ENCODE measurements at regions not wholly inside any gene's neighbourhood (a gene's known extent, or its start where the extent isn't known, plus 50 kb on each side); places are given as distances from the start of the nearest gene placed in this dataset.
"Not testable (repeated sequence)": the region's sequence is repeated elsewhere in the genome, so short reads cannot be mapped to it uniquely, and the experiment has no call there.

DNA sequence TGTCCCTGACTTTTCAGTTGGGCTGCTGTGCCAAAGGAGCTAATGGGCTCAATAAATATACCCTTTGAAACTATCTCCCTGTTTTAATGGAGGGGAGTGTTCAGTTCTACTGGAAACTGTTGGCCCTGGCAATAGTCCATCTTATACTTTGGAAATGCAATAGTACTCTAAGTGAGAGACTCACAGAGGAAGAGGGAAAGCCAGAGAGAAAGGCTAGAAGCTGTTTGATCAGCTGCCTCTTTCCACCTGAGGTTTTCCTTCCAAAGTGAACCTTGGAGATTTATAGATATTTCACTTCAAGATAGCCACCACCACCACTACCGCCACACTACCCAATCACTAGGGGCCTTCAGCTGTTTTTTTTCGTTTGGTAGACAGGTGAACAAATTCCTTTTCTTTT lies 93.6 kb upstream of the CCDC91 start:
- no peaks in the 10 kb centered on the region for H3K27me3 ChIP-seq (ENCODE audit: control insufficient read depth in 1 of 2, insufficient read depth in 2 of 2, low read length in 1 of 2)
- H3K4me3 ChIP-seq (ENCODE audit: low read length in 2 of 2): no peak overlapping the region
- no peaks in the 10 kb centered on the region for H3K36me3 ChIP-seq (ENCODE audit: control insufficient read depth in 1 of 2, insufficient read depth in 2 of 2, low read length in 1 of 2)
- DNase-seq: no peak
- no peak for ATAC-seq (ENCODE audit: low FRiP score)
- H3K4me1 ChIP-seq (ENCODE audit: control insufficient read depth in 1 of 2, insufficient read depth in 2 of 2, low read length in 2 of 2): no peaks in the 10 kb centered on the region
- H3K9me3 ChIP-seq (ENCODE audit: control insufficient read depth, low read length): no peaks in the 10 kb centered on the region
- WGBS, 2 donors: 94 to 96% methylated on average over 2 of the region's 2 CpGs
- H3K27ac ChIP-seq (ENCODE audit: low read depth in 1 of 2, low read length in 2 of 2): no peak overlapping the region
- intact Hi-C loops (cut with DNase I): no loop called here

DNA sequence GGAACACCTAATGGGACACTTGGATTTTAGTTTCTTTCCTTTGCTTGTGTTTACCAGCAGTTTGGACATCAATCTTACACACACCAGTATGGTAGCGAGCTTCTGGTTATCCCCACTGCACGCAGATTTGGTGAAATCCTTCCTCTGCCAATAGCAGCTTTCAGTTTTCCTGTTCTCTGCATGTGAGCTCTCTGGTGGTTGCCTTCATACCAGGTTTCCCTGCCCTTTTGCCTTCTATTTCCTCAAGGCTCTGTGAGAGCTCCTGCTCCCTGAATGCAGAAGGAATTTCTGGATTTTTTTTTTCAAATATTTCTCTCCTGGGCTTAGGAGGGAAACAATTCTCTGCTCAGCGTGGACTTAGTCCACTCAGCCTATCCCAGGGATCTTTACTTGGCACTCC lies 93.0 kb upstream of the CCDC91 start:
- 62 to 73% methylated on average over 3 of the region's 3 CpGs for WGBS, 2 donors
- Histone ChIP-seq H3K36me3 (ENCODE audit: control insufficient read depth in 1 of 2, insufficient read depth in 2 of 2, low read length in 1 of 2) (no peaks in the 10 kb centered on the region), H3K27me3 (ENCODE audit: control insufficient read depth in 1 of 2, insufficient read depth in 2 of 2, low read length in 1 of 2) (no peaks in the 10 kb centered on the region), H3K4me3 (ENCODE audit: low read length in 2 of 2) (no peak overlapping the region), H3K27ac (ENCODE audit: low read depth in 1 of 2, low read length in 2 of 2) (no peak overlapping the region), H3K4me1 (ENCODE audit: control insufficient read depth in 1 of 2, insufficient read depth in 2 of 2, low read length in 2 of 2) (no peaks in the 10 kb centered on the region), H3K9me3 (ENCODE audit: control insufficient read depth, low read length) (no peaks in the 10 kb centered on the region)
- ATAC-seq (ENCODE audit: low FRiP score): peak; percentile 13
- DNase-seq: no peak
- intact Hi-C loops (cut with DNase I): no loop called here

DNA sequence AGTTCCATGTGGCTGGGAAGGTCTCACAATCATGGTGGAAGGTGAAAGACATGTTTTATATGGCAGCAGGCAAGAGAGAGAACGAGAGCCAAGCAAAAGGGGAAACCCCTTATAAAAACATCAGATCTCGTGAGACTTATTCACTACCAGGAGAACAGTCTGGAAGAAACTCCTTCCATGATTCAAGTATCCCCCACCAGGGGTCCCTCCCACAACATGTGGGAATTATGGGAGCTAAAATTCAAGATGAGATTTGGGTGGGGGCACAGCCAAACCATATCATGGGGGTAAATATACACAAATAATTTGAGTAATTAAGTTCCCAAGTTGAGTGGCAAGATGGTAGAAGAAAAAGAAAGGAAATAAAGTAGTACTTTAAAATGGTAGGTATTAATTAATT lies 91.0 kb upstream of the CCDC91 start:
- H3K27ac ChIP-seq (ENCODE audit: low read depth in 1 of 2, low read length in 2 of 2); H3K4me1 ChIP-seq (ENCODE audit: control insufficient read depth in 1 of 2, insufficient read depth in 2 of 2, low read length in 2 of 2); ATAC-seq (ENCODE audit: low FRiP score); intact Hi-C loops (cut with DNase I); H3K27me3 ChIP-seq (ENCODE audit: control insufficient read depth in 1 of 2, insufficient read depth in 2 of 2, low read length in 1 of 2); H3K9me3 ChIP-seq (ENCODE audit: control insufficient read depth, low read length); H3K4me3 ChIP-seq (ENCODE audit: low read length in 2 of 2); DNase-seq; H3K36me3 ChIP-seq (ENCODE audit: control insufficient read depth in 1 of 2, insufficient read depth in 2 of 2, low read length in 1 of 2): not testable (repeated sequence)
- 64 to 74% methylated on average over 2 of the region's 2 CpGs for WGBS, 2 donors

DNA sequence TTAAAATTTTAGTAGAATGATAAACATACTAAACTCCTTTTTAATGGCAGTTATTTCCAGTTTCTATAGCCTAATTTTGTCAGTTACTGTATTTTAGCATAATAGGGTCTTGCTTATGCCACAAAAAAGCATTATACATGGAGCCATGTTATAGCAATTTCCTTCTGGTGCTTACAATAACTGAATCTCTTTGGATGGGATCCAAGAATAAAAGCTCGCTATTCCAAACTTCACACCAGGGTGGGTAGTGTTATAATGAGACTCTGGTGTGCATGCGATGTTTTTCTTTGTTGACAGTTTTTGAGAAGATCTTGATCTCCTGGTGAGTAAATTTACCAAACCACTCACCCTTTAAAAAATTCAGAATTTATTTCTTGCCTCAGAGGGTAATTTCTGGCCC lies 90.4 kb upstream of the CCDC91 start:
- 64 to 78% methylated on average over 2 of the region's 2 CpGs for WGBS, 2 donors
- DNase-seq (no peak), ATAC-seq (ENCODE audit: low FRiP score) (no peak)
- no peaks in the 10 kb centered on the region for H3K36me3 ChIP-seq (ENCODE audit: control insufficient read depth in 1 of 2, insufficient read depth in 2 of 2, low read length in 1 of 2)
- intact Hi-C loops (cut with DNase I): no loop called here
- no peak overlapping the region for H3K27ac ChIP-seq (ENCODE audit: low read depth in 1 of 2, low read length in 2 of 2)
- H3K27me3 ChIP-seq (ENCODE audit: control insufficient read depth in 1 of 2, insufficient read depth in 2 of 2, low read length in 1 of 2): no peaks in the 10 kb centered on the region
- no peak overlapping the region for H3K4me3 ChIP-seq (ENCODE audit: low read length in 2 of 2)
- H3K9me3 ChIP-seq (ENCODE audit: control insufficient read depth, low read length): no peaks in the 10 kb centered on the region
- no peaks in the 10 kb centered on the region for H3K4me1 ChIP-seq (ENCODE audit: control insufficient read depth in 1 of 2, insufficient read depth in 2 of 2, low read length in 2 of 2)

DNA sequence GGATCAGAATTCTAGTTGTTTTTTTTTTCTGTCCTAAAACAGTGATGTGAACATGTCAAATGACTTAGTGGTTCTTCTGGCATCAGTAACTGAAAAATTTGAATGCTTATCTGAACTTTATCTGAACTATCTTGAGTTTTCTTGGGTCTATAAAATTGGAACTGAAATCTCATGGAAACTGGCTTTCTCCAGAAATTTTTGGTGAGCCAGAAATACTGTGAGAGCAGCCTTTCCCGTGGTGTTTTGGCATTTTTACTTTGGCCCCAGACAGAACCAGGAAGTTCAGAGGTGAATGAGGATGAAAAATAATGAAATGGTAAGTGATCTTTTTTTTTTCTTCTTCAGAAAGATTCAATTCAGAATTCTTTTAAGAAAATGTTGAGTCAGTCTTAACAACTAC lies 89.5 kb upstream of the CCDC91 start:
- H3K4me3 ChIP-seq (ENCODE audit: low read length in 2 of 2): no peak overlapping the region
- intact Hi-C loops (cut with DNase I): no loop called here
- no peak for DNase-seq
- H3K9me3 ChIP-seq (ENCODE audit: control insufficient read depth, low read length): no peaks in the 10 kb centered on the region
- no peak for ATAC-seq (ENCODE audit: low FRiP score)
- WGBS, 2 donors: 3 to 4% methylated on average over 1 of the region's 1 CpG
- no peaks in the 10 kb centered on the region for H3K4me1 ChIP-seq (ENCODE audit: control insufficient read depth in 1 of 2, insufficient read depth in 2 of 2, low read length in 2 of 2)
- H3K27ac ChIP-seq (ENCODE audit: low read depth in 1 of 2, low read length in 2 of 2): no peak overlapping the region
- H3K36me3 ChIP-seq (ENCODE audit: control insufficient read depth in 1 of 2, insufficient read depth in 2 of 2, low read length in 1 of 2): no peaks in the 10 kb centered on the region
- H3K27me3 ChIP-seq (ENCODE audit: control insufficient read depth in 1 of 2, insufficient read depth in 2 of 2, low read length in 1 of 2): no peaks in the 10 kb centered on the region

DNA sequence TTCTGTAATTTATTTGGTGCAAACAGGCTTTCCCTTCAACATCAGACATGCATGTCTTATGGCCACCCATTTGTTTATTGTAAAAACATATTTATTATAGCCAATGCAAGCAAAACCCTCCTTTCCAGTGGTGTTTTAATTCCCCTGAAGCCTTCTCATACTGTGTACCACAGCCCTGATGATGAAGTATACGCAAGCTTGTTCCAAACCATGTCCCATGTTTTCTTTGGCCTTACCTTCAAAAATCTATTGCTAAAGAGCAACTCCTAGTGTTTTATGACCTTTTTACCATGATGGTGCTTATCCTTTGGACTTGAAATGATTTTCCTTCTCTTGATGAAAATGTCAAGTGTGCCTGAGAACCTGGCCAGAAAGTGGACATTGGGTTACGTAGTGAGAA lies 85.9 kb upstream of the CCDC91 start:
- intact Hi-C loops (cut with DNase I): no loop called here
- H3K36me3 ChIP-seq (ENCODE audit: control insufficient read depth in 1 of 2, insufficient read depth in 2 of 2, low read length in 1 of 2): no peaks in the 10 kb centered on the region
- H3K9me3 ChIP-seq (ENCODE audit: control insufficient read depth, low read length): no peaks in the 10 kb centered on the region
- DNase-seq (no peak), ATAC-seq (ENCODE audit: low FRiP score) (peak; percentile 78)
- WGBS, 2 donors: 5 to 16% methylated on average over 2 of the region's 2 CpGs
- no peak overlapping the region for H3K27ac ChIP-seq (ENCODE audit: low read depth in 1 of 2, low read length in 2 of 2)
- H3K4me3 ChIP-seq (ENCODE audit: low read length in 2 of 2): no peak overlapping the region
- no peaks in the 10 kb centered on the region for H3K4me1 ChIP-seq (ENCODE audit: control insufficient read depth in 1 of 2, insufficient read depth in 2 of 2, low read length in 2 of 2)
- no peaks in the 10 kb centered on the region for H3K27me3 ChIP-seq (ENCODE audit: control insufficient read depth in 1 of 2, insufficient read depth in 2 of 2, low read length in 1 of 2)

DNA sequence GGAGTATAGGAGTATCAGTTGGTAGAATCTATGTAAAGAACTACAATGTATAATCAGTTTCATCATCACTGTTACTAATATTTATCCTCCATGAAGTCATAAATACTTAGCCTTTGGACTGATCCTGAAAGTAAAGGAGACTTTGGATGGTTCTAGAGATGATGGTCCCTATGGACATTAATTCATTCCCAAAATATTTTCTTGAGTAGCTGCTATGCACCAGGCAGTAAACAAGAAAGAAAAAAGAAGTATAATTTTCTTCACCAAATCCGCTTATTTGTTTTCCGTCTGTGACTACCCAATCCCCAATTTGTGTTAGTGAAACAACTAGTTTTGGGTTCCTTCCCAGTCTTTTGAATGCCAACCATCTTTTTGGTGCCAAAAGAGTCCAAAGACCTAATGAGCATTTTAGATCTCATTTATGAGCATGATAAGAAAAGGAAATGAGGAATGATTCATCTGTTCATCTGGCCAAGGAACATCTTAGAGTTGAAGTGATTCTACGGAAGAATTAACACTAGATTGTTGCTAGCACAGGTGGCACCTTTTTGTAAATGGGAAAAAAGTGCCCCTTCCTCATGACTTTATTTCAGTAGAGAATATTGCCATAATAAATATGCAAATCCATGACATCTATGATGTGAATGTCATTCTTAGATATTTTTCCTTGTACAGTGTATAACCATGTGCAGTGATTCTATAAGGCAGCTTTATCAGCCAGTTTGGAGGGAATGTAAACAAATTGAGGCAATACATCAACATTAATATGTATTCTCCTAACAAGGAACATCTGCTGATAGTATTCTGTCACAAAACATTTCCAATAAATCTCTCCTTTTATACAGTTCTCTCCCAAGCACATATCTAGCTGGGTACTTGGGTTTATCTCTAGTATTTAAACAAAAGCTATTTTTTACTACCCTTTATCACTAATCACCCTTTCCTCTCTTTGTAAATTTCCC lies 85.1 kb upstream of the CCDC91 start:
- no peaks in the 10 kb centered on the region for H3K36me3 ChIP-seq (ENCODE audit: control insufficient read depth in 1 of 2, insufficient read depth in 2 of 2, low read length in 1 of 2)
- intact Hi-C loops (cut with DNase I): no loop called here
- no peak overlapping the region for H3K27ac ChIP-seq (ENCODE audit: low read depth in 1 of 2, low read length in 2 of 2)
- DNase-seq (no peak), ATAC-seq (ENCODE audit: low FRiP score) (peak; percentile 49)
- H3K4me1 ChIP-seq (ENCODE audit: control insufficient read depth in 1 of 2, insufficient read depth in 2 of 2, low read length in 2 of 2): no peaks in the 10 kb centered on the region
- no peak overlapping the region for H3K4me3 ChIP-seq (ENCODE audit: low read length in 2 of 2)
- no peaks in the 10 kb centered on the region for H3K27me3 ChIP-seq (ENCODE audit: control insufficient read depth in 1 of 2, insufficient read depth in 2 of 2, low read length in 1 of 2)
- WGBS, 2 donors: 62 to 69% methylated on average over 3 of the region's 3 CpGs
- H3K9me3 ChIP-seq (ENCODE audit: control insufficient read depth, low read length): no peaks in the 10 kb centered on the region

DNA sequence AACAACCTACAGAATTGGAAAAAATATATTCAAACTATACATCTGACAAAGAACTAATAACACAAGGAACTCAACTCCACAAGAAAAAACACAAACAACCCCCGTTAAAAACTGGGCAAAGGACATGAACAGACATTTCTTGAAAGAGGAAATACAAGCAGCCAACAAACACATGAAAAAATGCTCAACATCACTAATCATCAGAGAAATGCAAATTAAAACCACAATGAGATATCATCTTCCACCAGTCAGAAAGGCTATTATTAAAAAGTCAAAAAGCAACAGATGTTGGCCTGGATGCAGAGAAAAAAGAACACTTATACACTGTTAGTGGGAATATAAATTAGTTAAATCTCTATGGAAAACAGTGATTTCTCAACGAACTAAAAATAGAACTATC lies 82.6 kb upstream of the CCDC91 start:
- H3K36me3 ChIP-seq (ENCODE audit: control insufficient read depth in 1 of 2, insufficient read depth in 2 of 2, low read length in 1 of 2): no peaks in the 10 kb centered on the region
- ATAC-seq (ENCODE audit: low FRiP score) (no peak), DNase-seq (no peak)
- H3K4me1 ChIP-seq (ENCODE audit: control insufficient read depth in 1 of 2, insufficient read depth in 2 of 2, low read length in 2 of 2): no peaks in the 10 kb centered on the region
- 51 to 63% methylated on average over 2 of the region's 2 CpGs for WGBS, 2 donors
- no peaks in the 10 kb centered on the region for H3K27me3 ChIP-seq (ENCODE audit: control insufficient read depth in 1 of 2, insufficient read depth in 2 of 2, low read length in 1 of 2)
- no peaks in the 10 kb centered on the region for H3K9me3 ChIP-seq (ENCODE audit: control insufficient read depth, low read length)
- H3K4me3 ChIP-seq (ENCODE audit: low read length in 2 of 2): no peak overlapping the region
- intact Hi-C loops (cut with DNase I): no loop called here
- H3K27ac ChIP-seq (ENCODE audit: low read depth in 1 of 2, low read length in 2 of 2): no peak overlapping the region

DNA sequence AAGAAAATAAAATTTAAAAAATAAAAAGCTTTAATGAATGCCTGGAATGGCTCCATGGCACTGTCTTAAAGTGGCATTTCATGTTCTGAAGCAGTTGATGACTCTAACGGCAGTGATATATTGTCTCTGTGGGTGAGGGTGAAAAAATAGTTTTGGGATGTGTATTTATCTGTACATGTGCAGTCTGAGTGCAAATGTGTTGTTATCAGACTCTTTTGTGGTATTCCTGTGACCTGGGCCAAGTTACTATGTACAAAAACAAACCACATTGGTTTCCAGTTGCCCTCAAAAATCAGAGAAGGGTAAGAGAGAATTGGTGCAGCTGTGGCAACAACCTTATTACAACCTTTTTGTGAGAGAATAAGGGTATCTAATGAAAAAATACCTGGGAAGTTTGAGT lies 81.7 kb upstream of the CCDC91 start:
- no peak for ATAC-seq (ENCODE audit: low FRiP score)
- Histone ChIP-seq H3K27ac (ENCODE audit: low read depth in 1 of 2, low read length in 2 of 2) (no peak overlapping the region), H3K27me3 (ENCODE audit: control insufficient read depth in 1 of 2, insufficient read depth in 2 of 2, low read length in 1 of 2) (no peaks in the 10 kb centered on the region), H3K4me3 (ENCODE audit: low read length in 2 of 2) (no peak overlapping the region), H3K36me3 (ENCODE audit: control insufficient read depth in 1 of 2, insufficient read depth in 2 of 2, low read length in 1 of 2) (no peaks in the 10 kb centered on the region), H3K4me1 (ENCODE audit: control insufficient read depth in 1 of 2, insufficient read depth in 2 of 2, low read length in 2 of 2) (no peaks in the 10 kb centered on the region), H3K9me3 (ENCODE audit: control insufficient read depth, low read length) (no peaks in the 10 kb centered on the region)
- no peak for DNase-seq
- intact Hi-C loops (cut with DNase I): no loop called here
- WGBS, 2 donors: 46 to 71% methylated on average over 1 of the region's 1 CpG

All from aorta (tissue), 5 donors.